ENCODE measurements at regions not wholly inside any gene's neighbourhood (a gene's known extent, or its start where the extent isn't known, plus 50 kb on each side); places are given as distances from the start of the nearest gene placed in this dataset.

- no peak for TF ChIP-seq CTCF (IDR thresholded peaks at IDR 0.05)
- TF ChIP-seq POLR2A (IDR thresholded peaks at IDR 0.05), result no peak
Measured at GRCh38 chr4:147206807-147207206, 261.1 kb upstream of the TTC29 start.
